CD4-positive, alpha-beta T cell treated with Interleukin-15 for 4 hours (primary cell): ENCODE measurements at regions not wholly inside any gene's neighbourhood (a gene's known extent, or its start where the extent isn't known, plus 50 kb on each side); places are given as distances from the start of the nearest gene placed in this dataset.

Source experiments
- DNase-seq: peaks from one replicate; pipeline ENCODE4 v3.0.0-alpha.2; 2020; ENCODE audit warnings: low spot score

DNA sequence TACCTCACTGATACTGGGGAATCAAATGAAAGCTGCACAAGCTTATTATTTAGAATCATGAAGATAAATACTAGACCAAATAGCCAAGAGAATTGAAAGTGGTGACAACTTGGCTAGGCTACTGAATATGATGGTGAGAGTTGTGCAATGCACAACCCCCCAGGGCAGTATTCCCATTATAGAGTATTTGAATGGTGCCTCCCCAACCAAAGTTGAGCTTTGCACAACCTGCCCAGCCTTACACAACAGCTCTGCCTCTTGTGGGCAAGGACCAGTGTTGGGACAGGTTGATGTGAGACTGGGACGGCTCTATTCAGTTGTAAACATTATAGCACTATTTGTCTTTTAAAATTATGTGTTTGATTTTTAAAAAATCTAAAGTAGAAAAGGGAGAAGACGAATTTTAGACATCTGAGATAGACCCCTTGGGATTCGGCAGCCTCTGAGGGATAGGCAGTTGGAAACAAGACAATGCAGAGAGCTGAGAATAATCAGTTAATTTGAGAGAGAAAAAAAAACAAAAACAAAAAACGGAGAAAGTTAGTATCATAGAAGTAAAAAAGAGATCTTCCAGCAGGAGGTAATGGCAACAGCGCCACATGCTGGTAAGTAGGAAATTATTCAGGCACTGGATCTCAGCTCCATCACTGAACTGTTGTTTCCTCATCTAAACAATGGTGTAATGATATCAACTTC is 91.0 kb upstream of the KCNA3 start:
- DNase-seq: peak; percentile 71

DNA sequence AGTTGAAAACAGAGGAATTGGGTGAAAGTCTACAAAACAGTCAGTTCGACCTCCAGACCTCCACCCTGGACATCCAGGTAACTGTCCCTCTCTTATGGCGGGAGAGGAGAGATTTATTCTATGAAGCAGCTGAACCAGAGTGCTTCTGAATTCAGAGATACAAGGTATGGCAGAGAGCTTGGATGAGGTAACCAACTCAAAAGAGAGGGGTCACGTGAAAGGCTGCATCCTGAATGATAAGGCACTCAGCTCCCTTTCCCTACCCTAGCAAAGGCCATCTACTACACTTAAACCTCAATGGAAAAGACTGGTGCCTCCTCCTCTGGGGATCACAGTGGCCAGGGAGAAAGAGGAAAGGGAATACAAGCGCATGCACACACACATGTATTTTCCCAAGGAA is 88.4 kb upstream of the KCNA3 start:
- no peak for DNase-seq

DNA sequence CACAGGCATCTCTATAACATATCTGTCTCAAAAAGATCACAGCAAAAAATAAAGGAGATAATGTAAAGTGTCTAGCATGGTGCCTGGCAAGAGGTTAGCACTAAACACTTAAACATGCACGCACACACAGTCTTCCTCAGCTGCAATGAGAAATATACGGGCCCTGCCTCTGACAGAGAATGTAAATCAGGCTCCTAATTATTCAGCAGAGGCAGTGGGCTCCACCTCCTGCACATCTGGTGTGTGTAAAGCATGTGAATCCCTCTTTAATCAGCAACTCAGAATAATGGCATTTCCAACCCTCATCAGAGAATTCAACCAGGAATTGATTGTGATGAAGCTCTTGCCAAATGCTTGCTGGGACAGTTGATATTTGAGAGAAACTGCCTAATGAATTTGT is 85.6 kb upstream of the KCNA3 start:
- DNase-seq: no peak

DNA sequence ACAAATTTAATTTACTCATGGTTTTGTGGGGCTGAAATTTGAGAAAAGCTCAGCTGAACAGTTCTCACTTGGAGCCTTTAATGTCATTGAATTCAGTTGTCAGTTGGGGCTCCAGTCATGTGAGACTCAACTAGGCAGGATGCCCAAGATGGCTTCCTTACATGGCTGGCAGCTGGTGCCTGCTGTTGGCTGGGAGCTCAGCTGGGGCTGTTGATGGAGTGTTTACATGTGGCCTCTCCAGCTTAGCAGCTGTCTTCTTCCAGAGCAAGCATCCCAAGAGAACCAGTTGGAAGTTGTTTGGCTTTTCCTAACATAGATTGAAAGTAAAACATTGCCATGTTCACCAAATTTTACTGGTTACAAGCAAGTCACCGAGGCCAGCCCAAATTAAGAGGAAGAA is 81.8 kb upstream of the KCNA3 start:
- DNase-seq: no peak

DNA sequence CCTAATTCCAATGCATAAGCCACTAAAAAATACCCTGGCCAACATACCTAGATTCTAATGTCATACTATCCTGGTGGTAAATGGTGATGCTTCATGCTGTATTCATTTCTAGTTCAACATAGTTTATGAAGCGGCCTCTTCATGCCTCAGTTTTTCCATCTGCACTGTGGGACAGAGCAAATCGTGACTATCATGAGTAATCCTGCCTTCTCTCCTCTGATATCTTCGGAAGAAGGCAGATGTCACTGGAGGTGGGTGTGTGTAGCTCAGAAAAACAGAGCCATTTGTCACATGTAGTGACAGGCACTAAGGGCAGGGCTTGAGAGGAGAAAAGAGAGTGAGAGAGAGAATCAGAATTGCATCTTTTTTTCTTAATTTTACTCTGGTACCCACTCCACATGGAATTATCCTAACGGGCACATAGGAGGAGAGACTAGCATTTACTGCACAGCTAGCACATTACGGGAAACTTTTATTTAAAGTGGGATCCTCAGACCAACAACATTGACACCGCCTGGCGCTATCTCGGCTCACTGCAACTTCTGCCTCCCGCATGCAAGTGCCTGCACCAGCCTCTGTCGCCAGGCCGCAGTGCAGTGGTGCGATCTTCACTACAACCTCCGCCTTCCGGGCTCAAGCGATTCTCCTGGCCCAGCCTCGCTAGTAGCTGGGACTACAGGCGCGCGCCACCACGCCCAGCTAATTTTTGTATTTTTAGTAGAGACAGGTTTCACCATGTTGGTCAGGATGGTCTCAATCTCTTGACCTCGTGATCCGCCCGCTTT is 78.4 kb upstream of the KCNA3 start:
- no peak for DNase-seq

DNA sequence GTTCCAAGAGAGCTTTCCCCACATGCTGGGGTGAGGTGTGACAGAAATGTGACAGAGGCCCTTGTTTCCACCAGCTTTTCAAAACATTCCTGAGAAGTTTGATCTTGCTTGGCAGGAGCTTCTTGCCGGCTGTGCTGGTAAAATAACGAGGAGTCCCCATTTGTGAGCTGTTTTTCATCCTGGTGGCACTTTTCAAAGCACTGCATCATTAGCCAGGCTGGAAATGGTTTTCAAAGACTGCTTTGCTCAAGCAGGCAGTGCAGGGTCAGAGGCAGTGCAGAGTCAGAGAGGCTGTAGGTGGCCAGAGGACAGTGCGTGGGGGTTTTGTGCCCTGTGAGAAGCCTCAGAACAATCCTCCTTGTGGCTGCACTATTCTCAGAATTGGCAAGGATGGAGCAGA is 75.8 kb upstream of the KCNA3 start:
- DNase-seq: no peak

DNA sequence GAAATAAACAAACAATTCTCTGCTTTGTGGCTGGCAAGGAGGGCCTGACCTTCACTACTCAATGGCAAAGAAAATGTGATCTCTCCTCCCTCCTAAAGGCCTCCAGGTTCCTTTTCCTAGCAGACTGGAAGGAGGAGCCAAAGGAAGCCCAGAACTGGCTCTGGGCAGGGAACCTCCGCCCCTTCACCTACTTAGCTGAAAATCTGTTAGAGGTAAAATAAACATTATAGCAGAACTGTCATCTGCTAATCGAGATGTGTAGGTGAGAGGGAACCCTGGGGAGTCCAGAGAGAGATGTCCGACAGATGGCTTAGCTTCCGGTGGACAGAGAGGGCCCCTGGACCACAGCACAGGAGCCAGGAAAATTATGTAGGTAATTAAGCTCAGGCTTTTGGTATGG is 75.2 kb upstream of the KCNA3 start:
- DNase-seq: no peak

DNA sequence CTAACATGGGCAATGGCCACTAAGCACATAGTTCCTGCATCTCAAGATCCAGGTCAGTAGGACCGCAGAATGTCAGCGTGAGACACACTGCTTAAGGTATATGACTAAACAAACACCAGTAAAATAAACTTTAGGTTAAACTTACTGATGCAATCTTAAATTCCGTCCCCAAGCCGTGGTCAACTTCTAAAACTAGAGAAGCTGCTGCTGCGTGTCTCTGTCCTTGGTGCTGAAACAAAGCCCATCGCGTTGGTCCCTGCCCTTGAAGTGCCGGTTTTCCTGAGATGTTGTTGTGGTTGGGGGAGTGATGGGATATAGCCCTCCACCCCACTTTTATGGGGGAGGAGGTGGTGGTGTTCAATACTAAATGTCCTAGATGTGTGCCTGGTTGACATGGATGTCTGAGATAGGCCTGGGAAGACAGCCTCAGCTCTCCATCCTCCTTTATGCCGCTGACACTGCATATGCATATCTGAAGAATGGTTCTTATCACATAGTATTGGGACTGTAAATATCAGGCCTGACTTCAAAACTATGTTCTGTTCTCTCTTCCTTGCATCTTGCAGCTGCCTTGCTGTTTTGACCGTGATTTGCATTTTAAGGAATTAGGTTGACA is 72.0 kb upstream of the KCNA3 start:
- DNase-seq: peak; percentile 50

DNA sequence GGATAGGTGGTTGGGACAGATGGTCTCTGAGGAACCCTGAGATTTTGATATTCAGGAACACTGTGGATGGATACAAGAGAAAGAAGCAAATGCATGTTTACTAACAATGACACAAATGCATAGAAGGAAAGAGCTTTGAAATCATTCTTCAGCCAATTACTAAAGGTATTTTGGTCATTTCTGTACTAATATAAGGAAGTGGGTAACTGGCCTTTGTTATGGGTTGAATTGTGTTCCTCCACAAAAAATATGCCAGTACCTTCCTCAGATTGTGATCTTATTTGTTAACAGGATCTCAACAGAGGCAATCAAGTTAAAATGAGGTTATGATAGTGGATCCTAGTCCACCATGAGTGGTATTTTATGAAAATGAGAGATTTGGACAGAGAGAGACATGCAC is 68.7 kb upstream of the KCNA3 start:
- no peak for DNase-seq

DNA sequence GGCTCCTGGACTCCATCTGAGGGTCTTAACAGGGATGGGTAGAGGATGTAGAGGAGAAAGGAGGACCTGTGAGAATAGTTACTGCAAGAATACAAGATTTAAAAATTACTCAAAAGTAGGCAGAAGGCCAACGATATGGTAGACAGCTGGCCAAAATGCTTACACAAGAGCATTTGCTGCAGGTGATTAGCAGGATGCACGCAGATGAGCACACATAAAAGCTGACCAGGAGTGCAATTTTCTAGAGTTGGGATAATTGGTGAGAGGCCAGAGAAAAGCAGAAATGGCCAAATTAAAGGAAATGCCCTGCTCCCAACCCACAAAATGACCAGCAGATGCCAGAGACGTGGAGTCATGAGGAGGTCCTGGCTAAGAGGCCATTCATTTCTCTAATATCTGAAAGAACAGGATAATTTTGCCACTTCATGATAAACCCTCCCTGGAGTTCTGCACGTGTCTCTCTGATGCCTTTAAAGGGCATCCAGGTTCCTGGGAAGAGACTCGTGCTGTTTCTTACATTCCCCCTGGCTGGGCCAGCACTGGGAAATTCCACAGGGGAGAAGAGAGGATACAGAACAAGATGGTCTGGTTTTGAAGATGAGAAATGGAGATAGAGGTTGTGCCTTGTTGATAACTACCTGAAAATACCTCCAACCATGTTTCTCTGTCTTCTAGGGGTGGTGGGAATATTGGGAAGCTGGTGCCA is 62.3 kb upstream of the KCNA3 start:
- no peak for DNase-seq

DNA sequence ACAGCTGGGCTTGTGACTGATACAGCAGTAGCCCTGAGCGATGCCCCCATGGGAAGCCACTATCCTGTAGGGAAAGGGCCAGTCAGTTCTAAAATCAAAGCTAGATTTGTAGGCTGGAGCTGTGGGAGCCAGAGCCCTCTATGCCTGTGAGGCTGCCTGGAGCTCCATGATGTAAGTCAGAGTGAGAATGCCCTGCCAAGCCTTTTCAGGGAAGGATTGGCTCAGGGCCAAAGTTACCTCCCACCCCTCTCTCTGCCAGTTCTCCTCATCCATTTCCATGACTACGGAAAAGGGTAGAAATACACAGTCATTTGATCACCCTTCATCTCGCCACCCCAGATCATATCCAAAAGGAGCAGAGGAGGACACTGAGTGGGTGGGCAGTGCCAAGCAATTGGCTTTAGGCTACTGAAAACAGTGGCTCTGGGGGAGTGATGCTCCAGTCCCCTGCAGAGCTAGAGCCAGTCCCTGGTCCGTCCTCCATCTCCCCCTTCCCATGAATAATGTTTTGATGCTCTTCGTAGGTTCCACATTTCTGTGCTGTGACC is 59.5 kb upstream of the KCNA3 start:
- DNase-seq: no peak

DNA sequence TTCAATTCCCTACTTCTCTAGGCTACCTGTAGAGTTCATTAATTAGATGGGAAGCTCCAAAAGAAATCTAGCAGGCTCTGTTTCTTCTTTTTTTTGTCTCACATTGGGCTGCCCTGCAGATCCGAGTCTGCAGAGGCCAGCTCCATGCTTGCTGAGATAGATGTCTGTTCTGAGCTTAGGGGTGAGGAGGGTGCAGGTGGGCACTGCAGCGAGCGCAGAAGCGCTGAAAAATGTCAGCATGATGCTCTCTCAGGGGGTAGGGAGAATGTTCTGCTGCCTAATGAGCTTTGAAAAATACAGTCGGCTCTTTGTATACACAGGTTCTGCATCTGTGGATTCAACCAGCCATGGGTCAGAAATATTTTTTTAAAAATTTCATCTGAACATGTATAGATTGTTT is 56.8 kb upstream of the KCNA3 start:
- no peak for DNase-seq

DNA sequence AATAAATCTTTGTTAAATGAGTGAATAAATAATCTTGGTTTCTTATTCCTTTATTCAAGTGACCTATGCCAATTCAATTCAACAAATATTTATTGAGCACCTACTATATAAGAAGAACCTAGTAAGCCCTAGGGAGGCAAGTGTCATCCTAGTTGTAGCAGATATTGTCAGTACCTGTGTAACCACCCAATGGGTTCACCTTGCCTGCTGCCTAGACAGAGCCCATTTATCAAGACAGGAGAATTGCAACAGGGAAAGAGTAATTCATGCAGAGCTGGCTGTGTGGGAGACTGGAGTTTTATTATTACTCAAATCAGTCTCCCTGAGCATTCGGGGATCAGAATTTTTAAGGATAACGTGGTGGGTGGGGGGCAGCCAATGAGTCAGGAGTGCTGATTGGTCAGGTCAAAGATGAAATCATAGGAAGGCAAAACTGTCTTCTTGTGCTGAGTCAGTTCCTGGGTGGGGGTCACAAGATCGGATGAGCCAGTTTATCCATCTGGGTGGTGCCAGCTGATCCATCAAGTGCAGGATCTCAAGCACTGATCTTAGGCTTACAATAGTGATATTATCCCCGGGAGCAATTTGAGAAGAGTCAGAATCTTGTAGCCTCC is 53.8 kb upstream of the KCNA3 start:
- no peak for DNase-seq

DNA sequence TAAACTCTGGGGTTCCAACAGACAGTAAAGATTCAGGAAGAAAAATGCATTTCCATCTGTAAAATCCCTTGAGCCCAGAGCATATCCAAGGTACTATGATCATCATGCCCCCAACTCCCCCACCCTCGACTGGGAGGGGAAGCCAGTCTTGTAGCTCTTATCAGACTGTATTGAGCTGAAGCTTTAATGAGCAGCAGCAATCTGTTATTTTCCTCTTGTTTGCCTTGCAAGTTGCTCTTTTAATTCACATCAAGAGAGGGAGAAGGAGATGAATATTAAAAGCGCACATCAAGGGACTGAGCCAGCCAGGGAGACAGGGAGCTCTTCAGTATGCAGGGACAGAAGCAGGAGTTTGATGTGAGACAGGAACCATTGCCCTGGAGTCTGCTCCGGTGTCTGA is 52.5 kb upstream of the KCNA3 start:
- DNase-seq: no peak

DNA sequence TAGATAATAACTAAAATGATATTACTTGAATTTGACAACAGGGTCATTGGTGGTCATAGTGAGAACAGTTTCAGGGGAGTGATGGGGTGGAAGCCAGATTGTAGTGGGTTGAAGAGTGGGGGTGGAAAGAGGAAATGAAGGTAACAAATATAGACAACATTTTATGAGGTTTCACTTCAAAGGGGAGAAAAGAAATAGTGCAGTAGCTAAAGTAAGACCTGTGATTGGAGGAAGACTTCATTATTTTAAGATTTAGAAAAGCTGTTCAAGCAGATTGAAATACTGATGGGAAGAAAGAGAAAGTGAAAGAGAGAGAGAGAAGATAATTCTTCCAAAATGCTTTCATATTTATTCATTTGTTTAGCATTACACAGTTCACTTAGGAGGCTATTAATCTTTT is 52.0 kb upstream of the KCNA3 start:
- DNase-seq: no peak
